ENCODE measurements at regions not wholly inside any gene's neighbourhood (a gene's known extent, or its start where the extent isn't known, plus 50 kb on each side); places are given as distances from the start of the nearest gene placed in this dataset.

- H3K27ac ChIP-seq (ENCODE audit: low read length, poor library complexity, severe bottlenecking), result no peak overlapping the region
- H3K4me2 ChIP-seq (ENCODE audit: low read length, poor library complexity, severe bottlenecking), result no peak overlapping the region
- no peak overlapping the region for H3K9ac ChIP-seq (ENCODE audit: low read length)
- H3K79me1 ChIP-seq (replicated peaks; ENCODE audit: low read length, poor library complexity, severe bottlenecking), result no peaks in the 10 kb centered on the region
- H2BK12ac ChIP-seq (ENCODE audit: low read length in 2 of 2), result no peak overlapping the region
- H3K9me3 ChIP-seq (ENCODE audit: control insufficient read depth, low read length), result no peaks in the 10 kb centered on the region
- no peaks in the 10 kb centered on the region for H3K4me1 ChIP-seq (ENCODE audit: control insufficient read depth, insufficient read depth, low read depth, low read length)
- no peak overlapping the region for H4K91ac ChIP-seq (ENCODE audit: low read length)
- H3K4ac ChIP-seq (ENCODE audit: low read depth in 1 of 2, low read length in 2 of 2), result no peak overlapping the region
- WGBS, result 94% methylated on average over 3 of the region's 3 CpGs
- no peak overlapping the region for H2AFZ ChIP-seq (ENCODE audit: low read depth, low read length)
- peaks cover 0 to 14% of the 10 kb centered on the region in 2 experiments for H3K27me3 ChIP-seq (ENCODE audit: control insufficient read depth in 1 of 2, insufficient read depth in 1 of 2, low read length in 2 of 2)
- no peak overlapping the region for H3K14ac ChIP-seq (ENCODE audit: low read length in 2 of 2)
- H3K18ac ChIP-seq (ENCODE audit: low read depth in 1 of 2, low read length in 2 of 2), result no peak overlapping the region
- no peak overlapping the region for H2BK120ac ChIP-seq (ENCODE audit: low read depth, low read length)
- no peak overlapping the region for H3K4me3 ChIP-seq (ENCODE audit: insufficient read depth in 1 of 2, low read depth in 1 of 2, low read length in 2 of 2)
- no peak overlapping the region for H3K23ac ChIP-seq (ENCODE audit: low read length in 2 of 2)
- H2BK5ac ChIP-seq (ENCODE audit: low read depth, low read length, poor library complexity, severe bottlenecking), result no peak overlapping the region
- H4K8ac ChIP-seq (ENCODE audit: low read length), result no peak overlapping the region
- DNase-seq, result no peak
- no peak overlapping the region for H2AK5ac ChIP-seq (ENCODE audit: low read length, severe bottlenecking)
- H3K36me3 ChIP-seq (ENCODE audit: control insufficient read depth in 1 of 2, insufficient read depth in 2 of 2, low read depth in 1 of 2, low read length in 2 of 2), result no peaks in the 10 kb centered on the region
- H2BK15ac ChIP-seq (ENCODE audit: low read depth, poor library complexity, severe bottlenecking), result no peak overlapping the region
Observed at GRCh38 chr11:35887737-35888136, 56.1 kb upstream of the LDLRAD3 start.

- Histone ChIP-seq H3K4ac (ENCODE audit: low read depth in 1 of 2, low read length in 2 of 2) (no peak overlapping the region), H3K36me3 (ENCODE audit: control insufficient read depth in 1 of 2, insufficient read depth in 2 of 2, low read depth in 1 of 2, low read length in 2 of 2) (no peaks in the 10 kb centered on the region), H3K4me2 (ENCODE audit: low read length, poor library complexity, severe bottlenecking) (no peak overlapping the region), H3K27me3 (ENCODE audit: control insufficient read depth in 1 of 2, insufficient read depth in 1 of 2, low read length in 2 of 2) (peaks cover 3 to 25% of the 10 kb centered on the region in 2 experiments), H3K18ac (ENCODE audit: low read depth in 1 of 2, low read length in 2 of 2) (no peak overlapping the region), H3K4me1 (ENCODE audit: control insufficient read depth, insufficient read depth, low read depth, low read length) (no peaks in the 10 kb centered on the region), H3K23ac (ENCODE audit: low read length in 2 of 2) (no peak overlapping the region), H3K9ac (ENCODE audit: low read length) (no peak overlapping the region), H2AK5ac (ENCODE audit: low read length, severe bottlenecking) (no peak overlapping the region), H3K79me1 (replicated peaks; ENCODE audit: low read length, poor library complexity, severe bottlenecking) (no peaks in the 10 kb centered on the region), H2BK12ac (ENCODE audit: low read length in 2 of 2) (no peak overlapping the region), H2BK120ac (ENCODE audit: low read depth, low read length) (no peak overlapping the region), H2AFZ (ENCODE audit: low read depth, low read length) (no peak overlapping the region), H4K91ac (ENCODE audit: low read length) (no peak overlapping the region), H3K27ac (ENCODE audit: low read length, poor library complexity, severe bottlenecking) (no peak overlapping the region), H4K8ac (ENCODE audit: low read length) (no peak overlapping the region), H2BK15ac (ENCODE audit: low read depth, poor library complexity, severe bottlenecking) (no peak overlapping the region), H3K4me3 (ENCODE audit: insufficient read depth in 1 of 2, low read depth in 1 of 2, low read length in 2 of 2) (no peak overlapping the region), H3K9me3 (ENCODE audit: control insufficient read depth, low read length) (no peaks in the 10 kb centered on the region), H3K14ac (ENCODE audit: low read length in 2 of 2) (no peak overlapping the region), H2BK5ac (ENCODE audit: low read depth, low read length, poor library complexity, severe bottlenecking) (no peak overlapping the region)
- 66% methylated on average over 2 of the region's 3 CpGs for WGBS
- DNase-seq, result no peak
Observed at GRCh38 chr11:35888961-35889360, 54.9 kb upstream of the LDLRAD3 start.

- H3K9ac ChIP-seq (ENCODE audit: low read length), result no peak overlapping the region
- H3K27ac ChIP-seq (ENCODE audit: low read length, poor library complexity, severe bottlenecking), result no peak overlapping the region
- H4K91ac ChIP-seq (ENCODE audit: low read length), result no peak overlapping the region
- no peak overlapping the region for H3K23ac ChIP-seq (ENCODE audit: low read length in 2 of 2)
- 28% methylated on average over 1 of the region's 1 CpG for WGBS
- no peak overlapping the region for H3K4ac ChIP-seq (ENCODE audit: low read depth in 1 of 2, low read length in 2 of 2)
- no peak overlapping the region for H3K4me2 ChIP-seq (ENCODE audit: low read length, poor library complexity, severe bottlenecking)
- no peak overlapping the region for H4K8ac ChIP-seq (ENCODE audit: low read length)
- H3K36me3 ChIP-seq (ENCODE audit: control insufficient read depth in 1 of 2, insufficient read depth in 2 of 2, low read depth in 1 of 2, low read length in 2 of 2), result no peaks in the 10 kb centered on the region
- no peak overlapping the region for H2AK5ac ChIP-seq (ENCODE audit: low read length, severe bottlenecking)
- no peak overlapping the region for H2BK120ac ChIP-seq (ENCODE audit: low read depth, low read length)
- H2BK12ac ChIP-seq (ENCODE audit: low read length in 2 of 2), result no peak overlapping the region
- H2BK5ac ChIP-seq (ENCODE audit: low read depth, low read length, poor library complexity, severe bottlenecking), result no peak overlapping the region
- H3K4me3 ChIP-seq (ENCODE audit: insufficient read depth in 1 of 2, low read depth in 1 of 2, low read length in 2 of 2), result no peak overlapping the region
- DNase-seq, result no peak
- peak overlapping the region in 1 of 2 experiments; percentile 29 for H3K18ac ChIP-seq (ENCODE audit: low read depth in 1 of 2, low read length in 2 of 2)
- no peaks in the 10 kb centered on the region for H3K79me1 ChIP-seq (replicated peaks; ENCODE audit: low read length, poor library complexity, severe bottlenecking)
- peaks cover 5 to 39% of the 10 kb centered on the region in 2 experiments for H3K27me3 ChIP-seq (ENCODE audit: control insufficient read depth in 1 of 2, insufficient read depth in 1 of 2, low read length in 2 of 2)
- H2AFZ ChIP-seq (ENCODE audit: low read depth, low read length), result no peak overlapping the region
- no peaks in the 10 kb centered on the region for H3K9me3 ChIP-seq (ENCODE audit: control insufficient read depth, low read length)
- no peaks in the 10 kb centered on the region for H3K4me1 ChIP-seq (ENCODE audit: control insufficient read depth, insufficient read depth, low read depth, low read length)
- no peak overlapping the region for H3K14ac ChIP-seq (ENCODE audit: low read length in 2 of 2)
- no peak overlapping the region for H2BK15ac ChIP-seq (ENCODE audit: low read depth, poor library complexity, severe bottlenecking)
Observed at GRCh38 chr11:35891096-35891495, 52.8 kb upstream of the LDLRAD3 start.

GRCh38 chr11:35892166-35892565 lies 51.7 kb upstream of the LDLRAD3 start:
- WGBS, result 86% methylated on average over 3 of the region's 3 CpGs
- Histone ChIP-seq H4K91ac (ENCODE audit: low read length) (no peak overlapping the region), H3K4me3 (ENCODE audit: insufficient read depth in 1 of 2, low read depth in 1 of 2, low read length in 2 of 2) (no peak overlapping the region), H3K14ac (ENCODE audit: low read length in 2 of 2) (no peak overlapping the region), H3K27me3 (ENCODE audit: control insufficient read depth in 1 of 2, insufficient read depth in 1 of 2, low read length in 2 of 2) (peaks cover 5 to 47% of the 10 kb centered on the region in 2 experiments), H3K27ac (ENCODE audit: low read length, poor library complexity, severe bottlenecking) (no peak overlapping the region), H3K79me1 (replicated peaks; ENCODE audit: low read length, poor library complexity, severe bottlenecking) (no peaks in the 10 kb centered on the region), H3K9ac (ENCODE audit: low read length) (no peak overlapping the region), H2BK5ac (ENCODE audit: low read depth, low read length, poor library complexity, severe bottlenecking) (no peak overlapping the region), H2BK15ac (ENCODE audit: low read depth, poor library complexity, severe bottlenecking) (no peak overlapping the region), H2BK120ac (ENCODE audit: low read depth, low read length) (no peak overlapping the region), H4K8ac (ENCODE audit: low read length) (no peak overlapping the region), H3K9me3 (ENCODE audit: control insufficient read depth, low read length) (no peaks in the 10 kb centered on the region), H3K4me2 (ENCODE audit: low read length, poor library complexity, severe bottlenecking) (no peak overlapping the region), H2AFZ (ENCODE audit: low read depth, low read length) (no peak overlapping the region), H3K4ac (ENCODE audit: low read depth in 1 of 2, low read length in 2 of 2) (no peak overlapping the region), H3K18ac (ENCODE audit: low read depth in 1 of 2, low read length in 2 of 2) (no peak overlapping the region), H2BK12ac (ENCODE audit: low read length in 2 of 2) (no peak overlapping the region), H3K23ac (ENCODE audit: low read length in 2 of 2) (no peak overlapping the region), H3K4me1 (ENCODE audit: control insufficient read depth, insufficient read depth, low read depth, low read length) (no peaks in the 10 kb centered on the region), H2AK5ac (ENCODE audit: low read length, severe bottlenecking) (no peak overlapping the region), H3K36me3 (ENCODE audit: control insufficient read depth in 1 of 2, insufficient read depth in 2 of 2, low read depth in 1 of 2, low read length in 2 of 2) (no peaks in the 10 kb centered on the region)
- no peak for DNase-seq
